ENCODE measurements at regions not wholly inside any gene's neighbourhood (a gene's known extent, or its start where the extent isn't known, plus 50 kb on each side); places are given as distances from the start of the nearest gene placed in this dataset.

DNA sequence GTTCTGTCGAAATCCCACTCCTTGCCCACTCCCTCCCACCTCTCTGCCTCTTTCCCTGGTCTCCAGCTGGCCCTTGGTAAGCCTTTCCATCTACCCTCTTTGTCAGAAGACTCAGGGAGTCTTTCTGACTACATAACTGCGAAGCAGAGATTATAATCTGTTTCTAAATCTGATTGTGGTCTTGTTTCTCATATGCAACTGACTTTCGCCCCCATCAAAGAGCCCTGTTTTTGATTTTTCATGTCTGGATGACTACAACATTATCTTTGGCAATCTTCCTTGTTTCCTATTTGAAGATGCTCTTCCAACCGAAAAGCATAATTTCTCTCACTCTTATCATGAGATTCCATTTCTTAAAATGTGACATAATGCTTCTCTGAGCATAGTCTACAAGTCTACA, 218.2 kb upstream of the ADAMTSL1 start (continued):
- TF ChIP-seq POLR2A (conservative IDR thresholded peaks at IDR 0.05) (no peak), THRAP3 (IDR thresholded peaks at IDR 0.05; ENCODE audit: borderline replicate concordance) (no peak), CREBBP (IDR thresholded peaks at IDR 0.05; ENCODE audit: low read depth, low read length) (no peak), NCOA1 (IDR thresholded peaks at IDR 0.05; ENCODE audit: low read depth) (no peak)
- TF ChIP-seq, protein P1, sequence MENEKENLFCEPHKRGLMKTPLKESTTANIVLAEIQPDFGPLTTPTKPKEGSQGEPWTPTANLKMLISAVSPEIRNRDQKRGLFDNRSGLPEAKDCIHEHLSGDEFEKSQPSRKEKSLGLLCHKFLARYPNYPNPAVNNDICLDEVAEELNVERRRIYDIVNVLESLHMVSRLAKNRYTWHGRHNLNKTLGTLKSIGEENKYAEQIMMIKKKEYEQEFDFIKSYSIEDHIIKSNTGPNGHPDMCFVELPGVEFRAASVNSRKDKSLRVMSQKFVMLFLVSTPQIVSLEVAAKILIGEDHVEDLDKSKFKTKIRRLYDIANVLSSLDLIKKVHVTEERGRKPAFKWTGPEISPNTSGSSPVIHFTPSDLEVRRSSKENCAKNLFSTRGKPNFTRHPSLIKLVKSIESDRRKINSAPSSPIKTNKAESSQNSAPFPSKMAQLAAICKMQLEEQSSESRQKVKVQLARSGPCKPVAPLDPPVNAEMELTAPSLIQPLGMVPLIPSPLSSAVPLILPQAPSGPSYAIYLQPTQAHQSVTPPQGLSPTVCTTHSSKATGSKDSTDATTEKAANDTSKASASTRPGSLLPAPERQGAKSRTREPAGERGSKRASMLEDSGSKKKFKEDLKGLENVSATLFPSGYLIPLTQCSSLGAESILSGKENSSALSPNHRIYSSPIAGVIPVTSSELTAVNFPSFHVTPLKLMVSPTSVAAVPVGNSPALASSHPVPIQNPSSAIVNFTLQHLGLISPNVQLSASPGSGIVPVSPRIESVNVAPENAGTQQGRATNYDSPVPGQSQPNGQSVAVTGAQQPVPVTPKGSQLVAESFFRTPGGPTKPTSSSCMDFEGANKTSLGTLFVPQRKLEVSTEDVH (IDR thresholded peaks at IDR 0.05; ENCODE audit: low read depth, partially characterized antibody): no peak

DNA sequence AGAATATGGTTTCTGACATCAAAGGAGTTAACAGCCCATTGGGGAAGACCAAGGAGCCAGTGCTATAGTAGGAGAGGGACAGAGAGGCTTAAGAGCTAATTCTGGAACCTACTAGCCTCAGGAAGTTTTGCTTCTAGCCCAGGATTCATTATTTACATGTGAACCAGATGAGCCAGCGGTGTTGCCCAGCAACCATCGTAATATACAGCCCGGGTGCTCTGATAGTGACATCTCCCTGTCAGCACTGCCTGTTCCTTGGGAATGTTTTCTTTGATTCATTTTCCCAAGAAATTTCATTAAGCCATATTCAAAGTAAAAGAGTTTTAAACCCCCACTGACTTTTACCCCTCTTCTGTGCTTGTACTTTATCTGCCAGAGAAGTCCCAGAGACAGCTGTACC, 217.4 kb upstream of the ADAMTSL1 start:
- Histone ChIP-seq H3K36me3 (ENCODE audit: control insufficient read depth, insufficient read depth, low read length) (no peaks in the 10 kb centered on the region), H2AFZ (ENCODE audit: low read depth, low read length) (no peak overlapping the region), H3K27me3 (ENCODE audit: control insufficient read depth in 2 of 2, insufficient read depth in 2 of 2, low read length in 2 of 2) (no peaks in the 10 kb centered on the region), H3K9me3 (replicated peaks; ENCODE audit: control insufficient read depth, insufficient read depth, low read depth, low read length) (no peaks in the 10 kb centered on the region), H3K4me3 (no peak overlapping the region), H3K4me1 (replicated peaks in 1 of 2; ENCODE audit: control insufficient read depth in 2 of 2, insufficient read depth in 2 of 2, low read length in 2 of 2) (no peaks in the 10 kb centered on the region), H3K27ac (ENCODE audit: extremely low read depth, low read depth, low read length) (no peak overlapping the region), H3K79me2 (ENCODE audit: control insufficient read depth, insufficient read depth, low read length) (no peaks in the 10 kb centered on the region), H3K9me1 (ENCODE audit: control insufficient read depth, insufficient read depth, low read length) (no peaks in the 10 kb centered on the region), H4K20me1 (replicated peaks; ENCODE audit: control insufficient read depth, insufficient read depth, low read length) (no peaks in the 10 kb centered on the region), H3K4me2 (ENCODE audit: insufficient read depth, low read length) (no peak overlapping the region), H3K9ac (ENCODE audit: insufficient read depth in 1 of 2, low read depth in 2 of 2, low read length in 2 of 2) (no peak overlapping the region)
- intact Hi-C loops (cut with micrococcal nuclease) (loop anchor here (5.0 kb wide), 1 partner anchor 771 kb away; no protein-coding TSS in a partner anchor), in situ Hi-C loops (cut with MboI) (loop anchor here (10.0 to 25.0 kb wide), 2 partner anchors 768 to 1206 kb away; no protein-coding TSS in a partner anchor)
- no TSS peak for BruUV-seq (replicated peaks)
- no CpG with 5 or more reads among the region's 3 CpGs for whole genome bisulfite sequencing (ENCODE audit: insufficient coverage, low coverage, missing lambda C conversion rate)
- ChIA-PET CTCF (ENCODE audit: low intra/inter-chr PET ratio) (no interaction called here), POLR2A (no interaction called here)
- ATAC-seq (no peak), DNase-seq (ENCODE audit: extremely low read depth in 1 of 4, low spot score in 3 of 4) (no peak), FAIRE-seq (no peak)
- TF ChIP-seq, protein P2, sequence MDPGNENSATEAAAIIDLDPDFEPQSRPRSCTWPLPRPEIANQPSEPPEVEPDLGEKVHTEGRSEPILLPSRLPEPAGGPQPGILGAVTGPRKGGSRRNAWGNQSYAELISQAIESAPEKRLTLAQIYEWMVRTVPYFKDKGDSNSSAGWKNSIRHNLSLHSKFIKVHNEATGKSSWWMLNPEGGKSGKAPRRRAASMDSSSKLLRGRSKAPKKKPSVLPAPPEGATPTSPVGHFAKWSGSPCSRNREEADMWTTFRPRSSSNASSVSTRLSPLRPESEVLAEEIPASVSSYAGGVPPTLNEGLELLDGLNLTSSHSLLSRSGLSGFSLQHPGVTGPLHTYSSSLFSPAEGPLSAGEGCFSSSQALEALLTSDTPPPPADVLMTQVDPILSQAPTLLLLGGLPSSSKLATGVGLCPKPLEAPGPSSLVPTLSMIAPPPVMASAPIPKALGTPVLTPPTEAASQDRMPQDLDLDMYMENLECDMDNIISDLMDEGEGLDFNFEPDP (CRISPR knock-in tag; IDR thresholded peaks at IDR 0.05): no peak
- TF ChIP-seq, protein P3, sequence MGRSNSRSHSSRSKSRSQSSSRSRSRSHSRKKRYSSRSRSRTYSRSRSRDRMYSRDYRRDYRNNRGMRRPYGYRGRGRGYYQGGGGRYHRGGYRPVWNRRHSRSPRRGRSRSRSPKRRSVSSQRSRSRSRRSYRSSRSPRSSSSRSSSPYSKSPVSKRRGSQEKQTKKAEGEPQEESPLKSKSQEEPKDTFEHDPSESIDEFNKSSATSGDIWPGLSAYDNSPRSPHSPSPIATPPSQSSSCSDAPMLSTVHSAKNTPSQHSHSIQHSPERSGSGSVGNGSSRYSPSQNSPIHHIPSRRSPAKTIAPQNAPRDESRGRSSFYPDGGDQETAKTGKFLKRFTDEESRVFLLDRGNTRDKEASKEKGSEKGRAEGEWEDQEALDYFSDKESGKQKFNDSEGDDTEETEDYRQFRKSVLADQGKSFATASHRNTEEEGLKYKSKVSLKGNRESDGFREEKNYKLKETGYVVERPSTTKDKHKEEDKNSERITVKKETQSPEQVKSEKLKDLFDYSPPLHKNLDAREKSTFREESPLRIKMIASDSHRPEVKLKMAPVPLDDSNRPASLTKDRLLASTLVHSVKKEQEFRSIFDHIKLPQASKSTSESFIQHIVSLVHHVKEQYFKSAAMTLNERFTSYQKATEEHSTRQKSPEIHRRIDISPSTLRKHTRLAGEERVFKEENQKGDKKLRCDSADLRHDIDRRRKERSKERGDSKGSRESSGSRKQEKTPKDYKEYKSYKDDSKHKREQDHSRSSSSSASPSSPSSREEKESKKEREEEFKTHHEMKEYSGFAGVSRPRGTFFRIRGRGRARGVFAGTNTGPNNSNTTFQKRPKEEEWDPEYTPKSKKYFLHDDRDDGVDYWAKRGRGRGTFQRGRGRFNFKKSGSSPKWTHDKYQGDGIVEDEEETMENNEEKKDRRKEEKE (IDR thresholded peaks at IDR 0.05; ENCODE audit: borderline replicate concordance in 1 of 2, control insufficient read depth in 1 of 2, low read depth in 2 of 2, low read length in 1 of 2): no peak
- TF ChIP-seq PHB (CRISPR knock-in tag; IDR thresholded peaks at IDR 0.05): no peak
- TF ChIP-seq GTF2F1 (IDR thresholded peaks at IDR 0.05; ENCODE audit: low read depth, low read length): no peak

Data from K562 (cell line).